HUES48 (cell line): ENCODE measurements at regions not wholly inside any gene's neighbourhood (a gene's known extent, or its start where the extent isn't known, plus 50 kb on each side); places are given as distances from the start of the nearest gene placed in this dataset.
"Not testable (repeated sequence)": the region's sequence is repeated elsewhere in the genome, so short reads cannot be mapped to it uniquely, and the experiment has no call there.

Experiments used
- H3K27ac ChIP-seq: one replicate; pipeline ENCODE4 v1.7.0; 2013; ENCODE audit warnings: low read depth, low read length, inconsistent platforms
- H3K27me3 ChIP-seq: 2 replicates; pipeline ENCODE4 v1.6.1; 2013; ENCODE audit warnings: mild to moderate bottlenecking, low read length; ENCODE audit not compliant: control insufficient read depth, insufficient read depth
- H3K36me3 ChIP-seq: 2 replicates; pipeline ENCODE4 v1.6.1; 2013; ENCODE audit warnings: low read length; ENCODE audit not compliant: control insufficient read depth, insufficient read depth
- H3K4me1 ChIP-seq: 2 replicates; pipeline ENCODE4 v1.6.1; 2013; ENCODE audit warnings: mild to moderate bottlenecking, low read length; ENCODE audit not compliant: control insufficient read depth, insufficient read depth
- H3K4me3 ChIP-seq: 2 replicates; pipeline ENCODE4 v1.5.1; 2013; ENCODE audit warnings: mild to moderate bottlenecking, low read depth, low read length
- H3K9ac ChIP-seq: 2 replicates; pipeline ENCODE4 v1.6.1; 2013; ENCODE audit warnings: mild to moderate bottlenecking, low read depth, low read length, moderate library complexity
- H3K9me3 ChIP-seq: 2 replicates; pipeline ENCODE4 v1.6.1; 2013; ENCODE audit warnings: low read length; ENCODE audit not compliant: control insufficient read depth, insufficient read depth

- Histone ChIP-seq H3K27ac (no peak overlapping the region), H3K9ac (no peak overlapping the region), H3K4me1 (no peaks in the 10 kb centered on the region), H3K36me3 (no peaks in the 10 kb centered on the region), H3K4me3 (no peak overlapping the region), H3K9me3 (peaks cover 5% of the 10 kb centered on the region; the same call in 1 of the 2 replicates), H3K27me3 (no peaks in the 10 kb centered on the region)
These were observed 287.6 kb upstream of the HNRNPA3 start for GRCh38 chr2:176924909-176925534.

GRCh38 chr2:176926453-176926852 lies 286.1 kb upstream of the HNRNPA3 start:
- H3K4me3 ChIP-seq: no peak overlapping the region
- no peak overlapping the region for H3K27ac ChIP-seq
- H3K9me3 ChIP-seq: peaks cover 5% of the 10 kb centered on the region; the same call in 1 of the 2 replicates
- no peaks in the 10 kb centered on the region for H3K27me3 ChIP-seq
- H3K36me3 ChIP-seq: no peaks in the 10 kb centered on the region
- no peaks in the 10 kb centered on the region for H3K4me1 ChIP-seq
- H3K9ac ChIP-seq: no peak overlapping the region

DNA sequence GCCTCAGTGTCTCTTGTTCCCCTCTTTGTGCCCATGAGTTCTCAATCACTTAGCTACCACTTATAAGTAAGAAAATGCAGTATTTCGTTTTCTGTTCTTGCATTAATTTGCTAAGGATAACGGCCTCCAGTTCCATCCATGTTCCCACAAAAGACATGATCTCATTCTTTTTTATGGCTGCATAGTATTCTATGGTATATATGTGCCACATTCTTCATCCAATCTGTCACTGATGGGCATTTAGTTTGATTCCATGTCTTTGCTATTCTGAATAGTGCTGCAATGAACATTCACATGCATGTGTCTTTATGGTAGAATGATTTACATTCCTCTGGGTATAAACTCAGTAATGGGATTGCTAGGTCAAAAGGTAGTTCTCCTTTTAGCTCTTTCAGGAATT lies 283.2 kb upstream of the HNRNPA3 start:
- H3K4me1 ChIP-seq, H3K9me3 ChIP-seq, H3K4me3 ChIP-seq, H3K27ac ChIP-seq, H3K9ac ChIP-seq, H3K27me3 ChIP-seq, H3K36me3 ChIP-seq: not testable (repeated sequence)

DNA sequence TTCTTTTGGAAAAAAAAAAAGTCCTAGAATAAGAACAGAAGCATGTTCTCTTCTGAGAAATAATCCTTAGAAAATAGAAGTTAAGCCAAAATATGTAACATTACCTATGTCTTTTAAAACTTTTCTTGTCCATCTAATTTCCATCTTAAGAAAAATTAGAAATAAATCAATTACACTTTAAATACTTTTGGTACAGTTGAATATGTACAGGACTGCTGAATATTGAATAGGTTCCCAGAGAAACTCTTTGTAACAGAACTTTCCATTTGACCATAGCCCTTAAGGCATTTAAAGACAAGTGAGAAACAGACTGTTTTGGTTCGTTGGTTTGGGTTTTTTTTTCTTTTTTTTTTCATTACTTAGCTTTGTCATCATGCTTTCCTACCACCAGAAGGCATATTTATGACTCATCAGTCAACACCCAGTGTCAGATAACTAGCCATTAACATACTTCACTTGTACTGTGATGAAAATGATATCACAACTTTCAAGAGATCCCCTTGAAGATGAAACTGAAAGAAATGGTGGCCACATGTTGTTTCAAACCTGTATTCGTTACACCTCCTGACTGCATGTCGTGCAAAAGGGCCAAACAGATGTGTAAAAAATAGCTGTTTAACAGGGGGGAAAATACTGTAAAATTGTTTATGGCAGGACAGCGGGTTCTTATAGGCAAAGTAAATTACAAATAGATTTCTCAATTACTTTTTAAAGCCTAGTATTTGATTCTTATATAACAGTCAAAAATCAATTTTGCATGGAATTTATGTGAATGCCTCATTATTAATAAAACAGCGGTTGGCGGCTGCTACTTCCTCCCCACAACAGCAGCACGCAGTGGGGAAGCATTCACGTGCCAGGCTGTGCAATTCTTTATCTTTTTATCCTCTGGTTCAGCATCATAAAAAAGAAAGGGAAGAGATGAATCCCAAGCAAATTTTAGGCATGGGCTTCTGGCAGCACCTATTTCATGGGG lies 280.7 kb upstream of the HNRNPA3 start:
- Histone ChIP-seq H3K9ac (no peak overlapping the region), H3K4me3 (no peak overlapping the region), H3K27me3 (no peaks in the 10 kb centered on the region), H3K4me1 (peaks cover 6% of the 10 kb centered on the region; the same call in 1 of the 2 replicates), H3K36me3 (no peaks in the 10 kb centered on the region), H3K9me3 (no peaks in the 10 kb centered on the region), H3K27ac (no peak overlapping the region)

GRCh38 chr2:176934131-176934530 lies 278.5 kb upstream of the HNRNPA3 start:
- Histone ChIP-seq H3K9ac (no peak overlapping the region), H3K4me1 (peaks cover 6% of the 10 kb centered on the region; the same call in 1 of the 2 replicates), H3K27ac (no peak overlapping the region), H3K27me3 (no peaks in the 10 kb centered on the region), H3K9me3 (no peaks in the 10 kb centered on the region), H3K36me3 (no peaks in the 10 kb centered on the region), H3K4me3 (no peak overlapping the region)

GRCh38 chr2:176934869-176935415 lies 277.7 kb upstream of the HNRNPA3 start:
- Histone ChIP-seq H3K27me3 (no peaks in the 10 kb centered on the region), H3K9ac (no peak overlapping the region), H3K9me3 (no peaks in the 10 kb centered on the region), H3K27ac (no peak overlapping the region), H3K4me3 (no peak overlapping the region), H3K4me1 (peaks cover 6% of the 10 kb centered on the region; the same call in 1 of the 2 replicates), H3K36me3 (no peaks in the 10 kb centered on the region)

- Histone ChIP-seq H3K27me3 (no peaks in the 10 kb centered on the region), H3K36me3 (no peaks in the 10 kb centered on the region), H3K4me3 (no peak overlapping the region), H3K9me3 (no peaks in the 10 kb centered on the region), H3K4me1 (peaks cover 6% of the 10 kb centered on the region; the same call in 1 of the 2 replicates), H3K27ac (no peak overlapping the region), H3K9ac (no peak overlapping the region)
These were observed 277.0 kb upstream of the HNRNPA3 start for GRCh38 chr2:176935543-176936102.

DNA sequence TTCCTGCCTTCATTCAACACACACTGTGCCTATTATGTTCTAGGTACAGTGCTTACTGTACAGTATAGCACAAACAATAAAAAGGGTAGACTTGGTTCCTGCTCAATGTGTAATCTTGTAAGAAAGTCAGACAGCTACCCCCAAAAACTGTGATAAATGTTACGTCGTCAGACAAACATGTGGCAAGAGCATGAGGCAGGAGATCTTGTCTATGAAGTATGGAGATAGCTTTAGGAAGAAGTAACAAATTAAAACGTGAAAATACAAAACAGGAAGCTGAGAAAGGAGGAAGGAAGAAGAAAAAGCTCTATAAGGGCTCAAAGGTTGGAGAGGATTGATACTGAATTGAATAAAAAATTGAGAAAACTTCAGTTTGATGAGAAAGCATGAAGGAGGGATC lies 276.2 kb upstream of the HNRNPA3 start:
- H3K27me3 ChIP-seq: no peaks in the 10 kb centered on the region
- H3K9me3 ChIP-seq: no peaks in the 10 kb centered on the region
- H3K36me3 ChIP-seq: no peaks in the 10 kb centered on the region
- no peak overlapping the region for H3K27ac ChIP-seq
- peaks cover 6% of the 10 kb centered on the region; the same call in 1 of the 2 replicates for H3K4me1 ChIP-seq
- H3K4me3 ChIP-seq: no peak overlapping the region
- H3K9ac ChIP-seq: no peak overlapping the region

DNA sequence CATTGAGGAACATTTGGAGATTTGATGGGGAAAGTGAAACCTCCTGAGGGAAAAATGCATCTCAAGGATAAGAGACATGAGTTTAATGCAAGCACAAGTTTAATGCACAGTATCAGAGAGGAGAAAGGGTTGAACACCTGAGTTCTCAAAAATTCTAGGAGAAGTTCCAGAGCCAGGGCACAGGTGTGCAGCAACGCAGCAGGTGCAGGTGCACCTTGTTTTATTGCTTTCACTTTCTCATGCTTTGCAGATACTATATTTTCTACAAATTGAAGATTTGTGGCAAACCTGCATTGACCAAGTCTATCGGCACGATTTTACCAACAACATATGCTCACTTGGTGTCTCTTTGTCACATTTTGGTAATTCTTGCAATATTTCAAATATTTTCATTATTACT lies 267.6 kb upstream of the HNRNPA3 start:
- Histone ChIP-seq H3K36me3 (no peaks in the 10 kb centered on the region), H3K27me3 (no peaks in the 10 kb centered on the region), H3K4me1 (no peaks in the 10 kb centered on the region), H3K4me3 (no peak overlapping the region), H3K9me3 (no peaks in the 10 kb centered on the region), H3K27ac (no peak overlapping the region), H3K9ac (no peak overlapping the region)

GRCh38 chr2:176947754-176948153 lies 264.8 kb upstream of the HNRNPA3 start:
- H3K4me1 ChIP-seq: no peaks in the 10 kb centered on the region
- no peak overlapping the region for H3K4me3 ChIP-seq
- H3K27ac ChIP-seq: no peak overlapping the region
- no peaks in the 10 kb centered on the region for H3K9me3 ChIP-seq
- H3K36me3 ChIP-seq: no peaks in the 10 kb centered on the region
- H3K9ac ChIP-seq: no peak overlapping the region
- no peaks in the 10 kb centered on the region for H3K27me3 ChIP-seq
